RKO (cell line): ENCODE measurements at regions not wholly inside any gene's neighbourhood (a gene's known extent, or its start where the extent isn't known, plus 50 kb on each side); places are given as distances from the start of the nearest gene placed in this dataset.
"Not testable (repeated sequence)": the region's sequence is repeated elsewhere in the genome, so short reads cannot be mapped to it uniquely, and the experiment has no call there.

Experiments
- DNase-seq: peaks from one replicate; pipeline ENCODE4 v3.0.0-alpha.2; 2016; ENCODE audit warnings: low spot score

- no peak for DNase-seq
These were observed 1819.8 kb upstream of the C9orf72 start for GRCh38 chr9:29393064-29393463.

GRCh38 chr9:29394855-29395254 is 1821.6 kb upstream of the C9orf72 start:
- DNase-seq = no peak

GRCh38 chr9:29397148-29397547 is 1823.9 kb upstream of the C9orf72 start:
- DNase-seq = no peak

- DNase-seq = no peak
These were observed 1842.9 kb upstream of the C9orf72 start for GRCh38 chr9:29416204-29416603.

- DNase-seq = no peak
These were observed 1849.2 kb upstream of the C9orf72 start for GRCh38 chr9:29422438-29422837.

GRCh38 chr9:29432191-29432590 is 1858.9 kb upstream of the C9orf72 start:
- no peak for DNase-seq

GRCh38 chr9:29432656-29433055 is 1859.4 kb upstream of the C9orf72 start:
- DNase-seq = not testable (repeated sequence)

- DNase-seq = no peak
These were observed 1862.1 kb upstream of the C9orf72 start for GRCh38 chr9:29435368-29435767.

- DNase-seq = no peak
These were observed 1864.2 kb upstream of the C9orf72 start for GRCh38 chr9:29437526-29437925.

GRCh38 chr9:29439961-29440360 is 1866.7 kb upstream of the C9orf72 start:
- DNase-seq = peak; percentile 45

- DNase-seq = no peak
These were observed 1867.2 kb upstream of the C9orf72 start for GRCh38 chr9:29440449-29440848.

- no peak for DNase-seq
These were observed 1872.5 kb upstream of the C9orf72 start for GRCh38 chr9:29445751-29446150.

GRCh38 chr9:29449306-29449705 is 1876.0 kb upstream of the C9orf72 start:
- DNase-seq = no peak

GRCh38 chr9:29450343-29450875 is 1877.1 kb upstream of the C9orf72 start:
- DNase-seq = not testable (repeated sequence)

- DNase-seq = peak; percentile 23
These were observed 1883.7 kb upstream of the C9orf72 start for GRCh38 chr9:29456940-29457339.

- no peak for DNase-seq
These were observed 1902.2 kb upstream of the C9orf72 start for GRCh38 chr9:29475471-29475870.

- no peak for DNase-seq
These were observed 1938.4 kb upstream of the C9orf72 start for GRCh38 chr9:29511680-29512079.

- no peak for DNase-seq
These were observed 1941.1 kb upstream of the C9orf72 start for GRCh38 chr9:29514336-29514735.

- DNase-seq = no peak
These were observed 1941.6 kb upstream of the C9orf72 start for GRCh38 chr9:29514862-29515261.

- no peak for DNase-seq
These were observed 1975.2 kb upstream of the C9orf72 start for GRCh38 chr9:29548436-29548835.

GRCh38 chr9:29555502-29555901 is 1982.2 kb upstream of the C9orf72 start:
- DNase-seq = no peak

- DNase-seq = peak; percentile 84
These were observed 1983.0 kb upstream of the C9orf72 start for GRCh38 chr9:29556317-29556716.

- no peak for DNase-seq
These were observed 1983.5 kb upstream of the C9orf72 start for GRCh38 chr9:29556746-29557145.

GRCh38 chr9:29564564-29564963 is 1991.3 kb upstream of the C9orf72 start:
- no peak for DNase-seq

GRCh38 chr9:29575219-29575618 is 2001.9 kb upstream of the C9orf72 start:
- DNase-seq = no peak
